ENCODE measurements at regions not wholly inside any gene's neighbourhood (a gene's known extent, or its start where the extent isn't known, plus 50 kb on each side); places are given as distances from the start of the nearest gene placed in this dataset.

DNA sequence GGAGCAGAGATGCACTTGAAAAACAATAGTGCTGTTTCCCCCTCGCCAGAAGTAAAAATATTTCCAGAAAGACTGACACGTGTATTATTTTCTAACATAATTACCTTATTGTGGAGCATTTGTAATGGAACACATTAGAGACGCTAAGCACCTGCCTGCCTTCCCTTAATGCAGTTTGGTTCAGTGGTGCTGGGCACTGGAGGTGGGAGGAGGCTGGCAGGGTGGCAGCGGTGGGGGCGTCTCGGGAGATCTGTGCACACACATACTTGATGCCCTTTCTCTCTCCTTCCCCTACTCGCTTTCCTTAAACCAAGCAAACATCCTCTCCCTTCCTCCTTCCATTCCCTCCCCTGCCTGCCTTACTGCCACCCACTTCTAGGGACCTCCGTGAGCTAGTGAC, 156.6 kb upstream of the SDK2 start:
- H3K36me3 Mint-ChIP-seq (ENCODE audit: low read depth), result no peaks in the 10 kb centered on the region
- H3K27me3 Mint-ChIP-seq, result peaks cover 7% of the 10 kb centered on the region

DNA sequence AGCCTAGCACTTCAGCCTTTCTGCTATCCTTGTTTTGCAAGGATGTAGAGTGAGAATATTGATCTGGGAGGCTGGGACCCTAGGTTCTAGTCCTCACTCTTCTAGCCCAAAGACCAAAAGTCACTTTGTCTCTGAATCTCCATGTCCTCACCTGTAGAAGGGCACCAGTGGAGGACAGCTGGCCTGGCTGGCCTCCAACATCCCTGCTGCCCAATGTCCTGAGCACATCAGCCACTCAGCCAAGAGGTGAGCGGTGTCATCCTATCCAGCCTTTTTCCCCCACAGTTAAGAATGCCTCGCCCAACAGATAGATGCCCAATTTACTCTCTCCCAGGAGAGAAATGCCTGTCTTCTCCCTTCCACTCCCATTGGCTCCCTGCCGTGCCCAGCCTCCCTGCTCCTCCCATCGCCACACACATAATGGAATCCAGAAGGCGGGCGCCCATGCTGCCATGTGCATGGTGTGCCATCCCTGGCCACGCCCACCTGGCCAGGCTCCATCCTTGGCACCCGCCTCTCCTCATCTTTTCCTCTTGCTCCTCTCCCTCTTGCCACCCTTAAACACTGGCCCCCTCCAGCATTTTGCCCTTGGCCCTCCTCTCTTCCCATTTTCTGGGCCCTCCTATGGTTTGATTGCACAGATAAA, 157.3 kb upstream of the SDK2 start:
- DNase-seq, result no peak
- POLR2A ChIA-PET, result no interaction called here
- H3K4me3 Mint-ChIP-seq, result no peak overlapping the region
- H3K27ac Mint-ChIP-seq, result no peak overlapping the region
- TF ChIP-seq, protein P1, sequence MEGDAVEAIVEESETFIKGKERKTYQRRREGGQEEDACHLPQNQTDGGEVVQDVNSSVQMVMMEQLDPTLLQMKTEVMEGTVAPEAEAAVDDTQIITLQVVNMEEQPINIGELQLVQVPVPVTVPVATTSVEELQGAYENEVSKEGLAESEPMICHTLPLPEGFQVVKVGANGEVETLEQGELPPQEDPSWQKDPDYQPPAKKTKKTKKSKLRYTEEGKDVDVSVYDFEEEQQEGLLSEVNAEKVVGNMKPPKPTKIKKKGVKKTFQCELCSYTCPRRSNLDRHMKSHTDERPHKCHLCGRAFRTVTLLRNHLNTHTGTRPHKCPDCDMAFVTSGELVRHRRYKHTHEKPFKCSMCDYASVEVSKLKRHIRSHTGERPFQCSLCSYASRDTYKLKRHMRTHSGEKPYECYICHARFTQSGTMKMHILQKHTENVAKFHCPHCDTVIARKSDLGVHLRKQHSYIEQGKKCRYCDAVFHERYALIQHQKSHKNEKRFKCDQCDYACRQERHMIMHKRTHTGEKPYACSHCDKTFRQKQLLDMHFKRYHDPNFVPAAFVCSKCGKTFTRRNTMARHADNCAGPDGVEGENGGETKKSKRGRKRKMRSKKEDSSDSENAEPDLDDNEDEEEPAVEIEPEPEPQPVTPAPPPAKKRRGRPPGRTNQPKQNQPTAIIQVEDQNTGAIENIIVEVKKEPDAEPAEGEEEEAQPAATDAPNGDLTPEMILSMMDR (IDR thresholded peaks at IDR 0.05), result no peak
- no peak for ATAC-seq
- CTCF ChIA-PET, result no interaction called here
- H3K4me1 Mint-ChIP-seq (ENCODE audit: low read depth), result peaks cover 3% of the 10 kb centered on the region
- H3K27me3 Mint-ChIP-seq, result peaks cover 7% of the 10 kb centered on the region
- intact Hi-C loops (cut with micrococcal nuclease), result no loop called here
- H3K9me3 Mint-ChIP-seq, result peaks cover 9% of the 10 kb centered on the region
- no peaks in the 10 kb centered on the region for H3K36me3 Mint-ChIP-seq (ENCODE audit: low read depth)

More for the DNA sequence above, 156.6 kb upstream of the SDK2 start:
- no peak for DNase-seq
- Mint-ChIP-seq H3K4me3 (no peak overlapping the region), H3K4me1 (ENCODE audit: low read depth) (peaks cover 3% of the 10 kb centered on the region), H3K9me3 (peaks cover 9% of the 10 kb centered on the region), H3K27ac (no peak overlapping the region)
- ChIA-PET POLR2A (no interaction called here), CTCF (no interaction called here)
- TF ChIP-seq, protein P1 (IDR thresholded peaks at IDR 0.05), result no peak
- intact Hi-C loops (cut with micrococcal nuclease), result no loop called here
- ATAC-seq, result no peak

DNA sequence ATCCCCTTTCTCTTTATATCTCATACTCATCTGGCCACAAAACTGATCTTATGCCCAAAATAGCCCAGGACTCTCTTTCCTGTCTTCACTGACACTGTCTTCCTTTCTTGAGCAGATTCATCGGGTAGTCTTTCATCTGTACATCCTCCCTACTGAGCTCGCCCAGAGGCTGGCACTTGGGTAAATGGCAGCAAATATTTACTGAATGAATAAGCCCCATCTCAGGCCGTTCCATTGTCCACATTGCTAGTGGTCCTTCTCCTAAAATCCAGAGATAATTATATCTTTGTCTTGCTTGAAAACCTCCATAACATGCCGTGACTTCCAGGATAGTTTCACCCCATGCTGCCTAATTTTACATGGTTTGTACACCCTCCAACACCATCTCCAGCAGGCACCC, 158.1 kb upstream of the SDK2 start:
- TF ChIP-seq, protein P1 (IDR thresholded peaks at IDR 0.05), result no peak
- Mint-ChIP-seq H3K27me3 (peaks cover 7% of the 10 kb centered on the region), H3K36me3 (ENCODE audit: low read depth) (no peaks in the 10 kb centered on the region), H3K9me3 (peaks cover 9% of the 10 kb centered on the region), H3K27ac (no peak overlapping the region), H3K4me1 (ENCODE audit: low read depth) (peaks cover 3% of the 10 kb centered on the region), H3K4me3 (no peak overlapping the region)
- CTCF ChIA-PET, result no interaction called here
- ATAC-seq, result no peak
- intact Hi-C loops (cut with micrococcal nuclease), result no loop called here
- POLR2A ChIA-PET, result no interaction called here
- DNase-seq, result no peak

DNA sequence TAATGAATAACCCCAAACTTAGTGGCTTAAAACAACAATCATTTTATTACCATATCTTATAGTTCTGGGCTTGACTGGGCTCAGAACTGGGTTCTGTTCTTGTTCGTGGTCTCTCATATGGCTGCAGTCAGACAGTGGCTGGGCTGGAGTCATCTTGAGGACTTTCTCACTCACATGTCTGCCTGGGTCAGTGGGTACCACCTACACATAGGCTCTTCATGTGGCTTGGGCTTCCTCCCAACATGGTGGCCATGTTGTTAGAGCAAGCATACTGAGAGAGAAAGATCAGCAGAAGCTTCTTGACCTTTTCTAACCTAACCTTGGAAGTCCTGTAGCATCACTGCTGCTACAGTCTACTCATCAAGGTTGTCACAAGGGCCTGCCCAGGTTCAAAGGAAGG, 158.6 kb upstream of the SDK2 start:
- Mint-ChIP-seq H3K27ac (no peak overlapping the region), H3K36me3 (ENCODE audit: low read depth) (no peaks in the 10 kb centered on the region), H3K27me3 (peaks cover 7% of the 10 kb centered on the region), H3K9me3 (peaks cover 9% of the 10 kb centered on the region), H3K4me1 (ENCODE audit: low read depth) (peaks cover 3% of the 10 kb centered on the region), H3K4me3 (no peak overlapping the region)
- POLR2A ChIA-PET, result no interaction called here
- ATAC-seq, result no peak
- no peak for DNase-seq
- intact Hi-C loops (cut with micrococcal nuclease), result no loop called here
- TF ChIP-seq, protein P1 (IDR thresholded peaks at IDR 0.05), result no peak
- CTCF ChIA-PET, result no interaction called here

DNA sequence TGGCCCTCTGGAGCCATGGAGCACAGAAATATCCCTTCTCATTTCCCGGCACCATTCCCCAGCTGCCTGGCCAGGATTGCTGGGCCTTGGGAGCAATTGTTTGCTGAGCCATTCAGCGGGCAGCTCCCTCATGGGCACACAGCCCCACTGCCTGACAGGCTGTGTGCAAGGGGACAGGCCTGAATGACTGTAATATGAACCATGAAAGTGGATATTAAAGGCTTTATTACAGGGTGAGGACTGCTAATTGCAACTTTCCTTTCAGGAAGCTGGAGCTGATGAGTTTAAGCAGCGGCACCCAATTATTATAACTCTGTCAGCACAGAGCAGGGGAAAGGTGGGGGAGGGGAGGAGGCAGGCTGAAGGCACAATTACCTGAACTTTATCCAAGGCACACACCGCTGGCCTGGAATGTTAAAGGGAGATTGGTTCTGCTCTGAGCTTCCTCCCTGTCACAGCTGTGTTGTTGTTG, 159.8 kb upstream of the SDK2 start:
- CTCF ChIA-PET, result no interaction called here
- Mint-ChIP-seq H3K9me3 (peaks cover 9% of the 10 kb centered on the region), H3K4me3 (no peak overlapping the region), H3K4me1 (ENCODE audit: low read depth) (peaks cover 3% of the 10 kb centered on the region), H3K27ac (no peak overlapping the region), H3K36me3 (ENCODE audit: low read depth) (no peaks in the 10 kb centered on the region), H3K27me3 (peaks cover 7% of the 10 kb centered on the region)
- DNase-seq, result no peak
- POLR2A ChIA-PET, result no interaction called here
- TF ChIP-seq, protein P1 (IDR thresholded peaks at IDR 0.05), result no peak
- no peak for ATAC-seq
- intact Hi-C loops (cut with micrococcal nuclease), result no loop called here

Data from activated CD8-positive, alpha-beta T cell treated with anti-CD3 and anti-CD28 coated beads for 36 hours (primary cell).